A673 (cell line): ENCODE measurements at regions not wholly inside any gene's neighbourhood (a gene's known extent, or its start where the extent isn't known, plus 50 kb on each side); places are given as distances from the start of the nearest gene placed in this dataset.
A peak's percentile ranks its signal among the peaks of the same experiment; 100 is the strongest.

Experiments
- BruUV-seq: library from RNA; stranded (reverse); fragments of 400-500 nt; replicated peaks from 2 replicates; lab custom pipeline; 2021; lab: Mats Ljungman, UMichigan
- CTCF ChIA-PET: fragments of 300-600 bp; sonication (Branson Sonifier 250); formaldehyde crosslinking; loops from one replicate; lab custom pipeline; 2022; ENCODE audit warnings: antibody characterized with exemption; lab: Charles Lee
- POLR2A ChIA-PET: fragments of 300-600 bp; sonication (Branson Sonifier 250); formaldehyde crosslinking; loops from one replicate; lab custom pipeline; 2022; ENCODE audit warnings: antibody characterized with exemption; ENCODE audit not compliant: low non-redundant PET; lab: Charles Lee
- DNase-seq: peaks from one replicate; pipeline ENCODE4 v3.0.0-alpha.2; 2015; ENCODE audit warnings: low spot score
- H3K27ac ChIP-seq: fragments of 200-600 bp; sonication (generic); 2 replicates; pipeline ENCODE4 v1.5.1; 2016; ENCODE audit warnings: mixed run types, low read depth, mild to moderate bottlenecking, mixed read lengths, antibody characterized with exemption, low read length; ENCODE audit not compliant: poor library complexity, severe bottlenecking
- H3K27me3 ChIP-seq: fragments of 200-600 bp; sonication (generic); replicated peaks from 2 replicates; pipeline ENCODE4 v1.6.1; 2017; ENCODE audit warnings: mixed run types, low read depth, mild to moderate bottlenecking, mixed read lengths, antibody characterized with exemption, low read length; ENCODE audit not compliant: insufficient read depth, poor library complexity
- H3K36me3 ChIP-seq: fragments of 200-600 bp; sonication (generic); 2 replicates; pipeline ENCODE4 v1.6.1; 2016; ENCODE audit warnings: mixed run types, mild to moderate bottlenecking, mixed read lengths, antibody characterized with exemption, low read length; ENCODE audit not compliant: insufficient read depth, poor library complexity, severe bottlenecking
- H3K4me1 ChIP-seq: fragments of 200-600 bp; sonication (generic); 2 replicates; pipeline ENCODE4 v1.6.1; 2017; ENCODE audit warnings: mixed run types, mild to moderate bottlenecking, mixed read lengths, antibody characterized with exemption, low read length; ENCODE audit not compliant: insufficient read depth, poor library complexity, severe bottlenecking
- H3K4me3 ChIP-seq: fragments of 200-600 bp; sonication (generic); 2 replicates; pipeline ENCODE4 v1.5.1; 2016; ENCODE audit warnings: low read depth, mixed run types, mild to moderate bottlenecking, mixed read lengths, low read length; ENCODE audit not compliant: poor library complexity, severe bottlenecking
- H3K9me3 ChIP-seq: fragments of 200-600 bp; sonication (generic); 2 replicates; pipeline ENCODE4 v1.6.1; 2016; ENCODE audit warnings: mixed run types, low read depth, mild to moderate bottlenecking, mixed read lengths, antibody characterized with exemption, low read length; ENCODE audit not compliant: poor library complexity, severe bottlenecking
- EZH2 ChIP-seq: fragments of 200-600 bp; sonication (generic); IDR thresholded peaks from 2 replicates; pipeline ENCODE4 v1.6.1; 2017; ENCODE audit warnings: borderline replicate concordance, low read depth, mild to moderate bottlenecking, mixed read lengths, antibody characterized with exemption, low read length; ENCODE audit not compliant: poor library complexity, severe bottlenecking
- intact Hi-C: fragments of 100-400 bp; cut with micrococcal nuclease; formaldehyde crosslinking; loops from one replicate; pipeline ENCODE4 v1.10.0; 2022; ENCODE audit not compliant: unreplicated experiment
- TF ChIP-seq, protein P1 (sequence below): fragments of 300-800, 200-600 bp; sonication (generic); conservative IDR thresholded peaks from 2 replicates; pipeline ENCODE4 v1.5.1; 2017; ENCODE audit warnings: low read depth, mild to moderate bottlenecking, antibody characterized with exemption, low read length, moderate library complexity, mixed read lengths

DNA sequence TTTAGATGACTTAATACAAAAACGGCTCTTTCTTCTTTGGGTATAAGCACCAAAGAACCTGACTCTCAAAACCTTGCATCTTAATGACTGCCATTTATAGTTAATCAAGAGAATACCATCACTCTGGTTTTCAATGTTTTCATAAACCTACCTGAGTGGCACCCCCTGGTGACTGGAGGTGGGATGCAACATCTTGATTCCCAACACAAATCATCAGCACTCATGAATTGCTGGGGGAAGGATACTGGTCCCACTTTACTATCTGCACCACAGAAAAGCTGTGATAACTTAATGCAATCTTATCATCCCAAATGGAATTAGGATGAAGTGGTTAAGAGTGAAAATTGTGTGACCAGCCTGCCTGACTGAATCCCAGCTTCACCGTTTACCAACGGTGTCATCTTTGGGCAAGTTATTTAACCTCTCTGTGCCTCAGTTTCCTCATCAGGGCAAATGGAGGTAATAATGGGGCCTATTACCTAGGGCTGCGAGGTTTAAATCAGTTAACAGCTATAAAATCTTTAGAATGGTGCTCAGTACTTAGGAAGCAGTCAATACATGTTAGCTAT is 366.4 kb downstream of the KLF12 start:
- peak; percentile 54 for DNase-seq
- CTCF ChIA-PET: interaction anchor here (0.6 kb wide), 1 partner anchor 26 kb away, joined by 4 read pairs; no protein-coding TSS in a partner anchor
- intact Hi-C loops: loop anchor here (10.0 kb wide), 1 partner anchor 167 kb away; no protein-coding TSS in a partner anchor
- POLR2A ChIA-PET: interaction anchor here (0.6 to 0.7 kb wide), 2 partner anchors 12 to 837 kb away, joined by 4 read pairs; no protein-coding TSS in a partner anchor
- peak overlapping the region; percentile 89 for H3K27ac ChIP-seq
- no peaks in the 10 kb centered on the region for H3K36me3 ChIP-seq
- BruUV-seq: no TSS peak
- H3K9me3 ChIP-seq: no peaks in the 10 kb centered on the region
- H3K27me3 ChIP-seq: no peaks in the 10 kb centered on the region
- H3K4me3 ChIP-seq: no peak overlapping the region
- peaks cover 48% of the 10 kb centered on the region for H3K4me1 ChIP-seq
- TF ChIP-seq, protein P1, sequence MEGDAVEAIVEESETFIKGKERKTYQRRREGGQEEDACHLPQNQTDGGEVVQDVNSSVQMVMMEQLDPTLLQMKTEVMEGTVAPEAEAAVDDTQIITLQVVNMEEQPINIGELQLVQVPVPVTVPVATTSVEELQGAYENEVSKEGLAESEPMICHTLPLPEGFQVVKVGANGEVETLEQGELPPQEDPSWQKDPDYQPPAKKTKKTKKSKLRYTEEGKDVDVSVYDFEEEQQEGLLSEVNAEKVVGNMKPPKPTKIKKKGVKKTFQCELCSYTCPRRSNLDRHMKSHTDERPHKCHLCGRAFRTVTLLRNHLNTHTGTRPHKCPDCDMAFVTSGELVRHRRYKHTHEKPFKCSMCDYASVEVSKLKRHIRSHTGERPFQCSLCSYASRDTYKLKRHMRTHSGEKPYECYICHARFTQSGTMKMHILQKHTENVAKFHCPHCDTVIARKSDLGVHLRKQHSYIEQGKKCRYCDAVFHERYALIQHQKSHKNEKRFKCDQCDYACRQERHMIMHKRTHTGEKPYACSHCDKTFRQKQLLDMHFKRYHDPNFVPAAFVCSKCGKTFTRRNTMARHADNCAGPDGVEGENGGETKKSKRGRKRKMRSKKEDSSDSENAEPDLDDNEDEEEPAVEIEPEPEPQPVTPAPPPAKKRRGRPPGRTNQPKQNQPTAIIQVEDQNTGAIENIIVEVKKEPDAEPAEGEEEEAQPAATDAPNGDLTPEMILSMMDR: peak; percentile 65
- no peak for TF ChIP-seq EZH2

DNA sequence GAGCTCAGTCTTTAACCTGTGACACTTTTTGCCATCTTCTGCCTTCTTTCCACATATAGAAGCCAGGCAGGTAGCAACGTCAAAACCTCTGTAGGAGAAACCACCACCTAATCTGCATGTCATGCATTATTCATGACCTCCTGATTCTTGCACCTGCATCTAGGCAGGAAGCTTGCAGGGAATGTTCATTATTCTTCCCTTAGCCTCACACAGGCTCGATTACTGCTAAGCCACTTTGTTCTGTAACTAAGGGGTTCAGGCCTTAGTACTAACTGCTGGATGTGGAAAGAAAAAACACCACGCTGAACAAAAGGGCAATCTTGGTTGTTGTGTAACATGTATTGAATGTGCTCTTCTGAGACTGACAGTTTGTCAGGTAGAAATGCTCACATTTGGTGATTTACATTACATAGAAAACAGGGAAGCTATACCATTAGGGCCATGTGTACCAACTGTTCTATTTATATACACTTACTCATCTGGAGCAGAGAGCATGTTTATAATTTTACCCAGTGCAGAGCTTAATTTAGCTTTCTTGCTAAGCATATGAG is 366.9 kb downstream of the KLF12 start:
- Histone ChIP-seq H3K4me1 (peaks cover 48% of the 10 kb centered on the region), H3K36me3 (no peaks in the 10 kb centered on the region), H3K4me3 (no peak overlapping the region), H3K9me3 (no peaks in the 10 kb centered on the region), H3K27ac (peak overlapping the region; percentile 89), H3K27me3 (no peaks in the 10 kb centered on the region)
- no TSS peak for BruUV-seq
- DNase-seq: no peak
- ChIA-PET CTCF (interaction anchor here (0.6 kb wide), 1 partner anchor 26 kb away, joined by 4 read pairs; no protein-coding TSS in a partner anchor), POLR2A (interaction anchor here (0.6 to 0.7 kb wide), 2 partner anchors 13 to 836 kb away, joined by 4 read pairs; no protein-coding TSS in a partner anchor)
- intact Hi-C loops: loop anchor here (10.0 kb wide), 1 partner anchor 168 kb away; no protein-coding TSS in a partner anchor
- no peak for TF ChIP-seq EZH2

DNA sequence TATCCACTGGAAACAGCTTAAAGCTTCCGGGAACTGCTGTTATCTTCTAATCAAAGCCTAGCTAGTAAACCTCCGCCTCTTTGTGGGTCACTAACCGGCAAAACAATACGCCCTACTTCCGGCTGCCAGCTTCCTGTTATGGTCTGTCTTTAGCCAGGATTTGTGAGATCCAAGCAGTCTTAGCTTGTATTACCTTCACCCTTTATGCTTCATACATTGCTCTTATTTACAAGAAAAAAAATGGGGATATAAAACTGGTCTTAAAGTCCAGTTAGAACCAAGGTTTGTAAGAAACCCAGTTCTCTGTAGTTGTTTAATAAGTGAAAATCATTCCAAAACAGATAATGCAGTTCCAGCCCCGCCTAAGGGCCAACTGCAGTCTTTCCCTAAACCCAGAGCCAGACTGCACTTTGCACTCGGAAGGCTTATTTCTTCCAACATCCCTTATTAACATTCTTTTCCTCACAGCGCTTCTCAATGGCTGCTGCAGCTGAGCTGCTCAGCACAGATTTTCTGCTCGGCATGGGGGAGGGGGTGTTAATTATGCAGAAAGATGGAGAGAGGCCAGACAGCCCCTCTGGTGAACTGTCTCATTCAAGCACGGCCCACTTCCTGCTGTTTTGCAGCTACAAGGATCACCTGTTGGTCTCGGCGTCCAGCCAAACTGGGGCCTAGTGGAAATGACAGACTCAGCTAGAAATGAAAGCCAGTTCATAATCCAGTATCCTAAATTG is 368.4 kb downstream of the KLF12 start:
- Histone ChIP-seq H3K27ac (peak overlapping the region; percentile 89), H3K4me3 (peak overlapping the region; percentile 15), H3K36me3 (no peaks in the 10 kb centered on the region), H3K4me1 (peaks cover 56% of the 10 kb centered on the region), H3K27me3 (no peaks in the 10 kb centered on the region), H3K9me3 (no peaks in the 10 kb centered on the region)
- TF ChIP-seq, protein P1: 0 out of 2 replicates have a peak, but pooled peaks have one; percentile 13
- no peak for TF ChIP-seq EZH2
- no TSS peak for BruUV-seq
- CTCF ChIA-PET: interaction anchor here (0.7 kb wide), 1 partner anchor 1616 kb away, joined by 4 read pairs; no protein-coding TSS in a partner anchor
- peak; percentile 98 for DNase-seq
- intact Hi-C loops: loop anchor here (10.0 kb wide), 1 partner anchor 169 kb away; no protein-coding TSS in a partner anchor
- POLR2A ChIA-PET: no interaction called here
